K562 (cell line): ENCODE measurements at regions not wholly inside any gene's neighbourhood (a gene's known extent, or its start where the extent isn't known, plus 50 kb on each side); places are given as distances from the start of the nearest gene placed in this dataset.

ENCODE experiments used
- CEBPB ChIP-seq: fragments of 450-650 bp; IDR thresholded peaks from 2 replicates; pipeline ENCODE4 v1.6.1; 2016; ENCODE audit warnings: missing genetic modification characterization, missing compliant biosample characterization
- KLF10 ChIP-seq: fragments of 250-450 bp; sonication (Bioruptor Pico); IDR thresholded peaks from 2 replicates; pipeline ENCODE4 v1.6.1; 2021; ENCODE audit warnings: matching md5 sums
- NR3C1 ChIP-seq: sonication (generic); formaldehyde crosslinking; IDR thresholded peaks from 2 replicates; pipeline ENCODE4 v1.8.1; 2022; ENCODE audit warnings: missing genetic modification reagents
- ZNF224 ChIP-seq: sonication (generic); formaldehyde crosslinking; IDR thresholded peaks from 2 replicates; pipeline ENCODE4 v1.8.0; 2022; ENCODE audit warnings: mild to moderate bottlenecking, missing genetic modification reagents

- no peak for TF ChIP-seq NR3C1
- TF ChIP-seq KLF10 (CRISPR knock-in tag) = no peak
- no peak for TF ChIP-seq CEBPB
- TF ChIP-seq ZNF224 = no peak
Measured at GRCh38 chr10:47207894-47208469, 92.0 kb upstream of the GDF10 start.
